Mesenchymal stem cell (in vitro differentiated cells and primary cell): ENCODE measurements at regions not wholly inside any gene's neighbourhood (a gene's known extent, or its start where the extent isn't known, plus 50 kb on each side); places are given as distances from the start of the nearest gene placed in this dataset.

Experiments used
- DNase-seq: peaks from one replicate; pipeline ENCODE4 v3.0.0-alpha.2; 2013
- H2AFZ ChIP-seq: one replicate; pipeline ENCODE4 v1.6.1; 2013; ENCODE audit warnings: low read depth, mild to moderate bottlenecking, control low read depth, inconsistent platforms, low read length, moderate library complexity
- H2AK5ac ChIP-seq: 2 replicates; pipeline ENCODE4 v1.6.1; 2013; ENCODE audit warnings: low read length, moderate library complexity, mild to moderate bottlenecking, inconsistent platforms; ENCODE audit not compliant: severe bottlenecking
- H2BK120ac ChIP-seq: one replicate; pipeline ENCODE4 v1.6.1; 2013; ENCODE audit warnings: low read depth, mild to moderate bottlenecking, inconsistent platforms, low read length, moderate library complexity
- H2BK12ac ChIP-seq, 2 experiments: one replicate each; pipeline ENCODE4 v1.6.1; 2013; ENCODE audit warnings: inconsistent platforms in 2 of 2, low read length in 2 of 2, mild to moderate bottlenecking in 2 of 2, moderate library complexity in 2 of 2, control low read depth in 1 of 2
- H2BK15ac ChIP-seq: one replicate; pipeline ENCODE4 v1.6.1; 2013; ENCODE audit warnings: mild to moderate bottlenecking, low read depth, inconsistent platforms; ENCODE audit not compliant: poor library complexity, severe bottlenecking
- H2BK5ac ChIP-seq: 2 replicates; pipeline ENCODE4 v1.6.1; 2013; ENCODE audit warnings: low read depth, mild to moderate bottlenecking, low read length, control low read depth, inconsistent platforms; ENCODE audit not compliant: poor library complexity, severe bottlenecking
- H3K14ac ChIP-seq, 2 experiments: one replicate each; pipeline ENCODE4 v1.6.1; 2013; ENCODE audit warnings: inconsistent platforms in 2 of 2, low read length in 2 of 2, control low read depth in 1 of 2, mild to moderate bottlenecking in 1 of 2, moderate library complexity in 1 of 2
- H3K18ac ChIP-seq, 2 experiments: one replicate each; pipeline ENCODE4 v1.6.1; 2013; ENCODE audit warnings: inconsistent platforms in 2 of 2, low read length in 2 of 2, control low read depth in 1 of 2, low read depth in 1 of 2, mild to moderate bottlenecking in 1 of 2
- H3K23ac ChIP-seq, 2 experiments: one replicate each; pipeline ENCODE4 v1.6.1; 2013; ENCODE audit warnings: inconsistent platforms in 2 of 2, low read length in 2 of 2, mild to moderate bottlenecking in 2 of 2, moderate library complexity in 2 of 2, control low read depth in 1 of 2
- H3K27ac ChIP-seq: 2 replicates; pipeline ENCODE4 v1.5.1; 2013; ENCODE audit warnings: mild to moderate bottlenecking, moderate library complexity, low read length, control low read depth, inconsistent platforms; ENCODE audit not compliant: poor library complexity, severe bottlenecking
- H3K27me3 ChIP-seq, 2 experiments: 2 replicates each; pipeline versions ENCODE4 v1.6.1 to v1.7.0; 2013; ENCODE audit warnings: low read length in 2 of 2, mild to moderate bottlenecking in 2 of 2, moderate library complexity in 2 of 2, control low read depth in 1 of 2, inconsistent platforms in 1 of 2; ENCODE audit not compliant: control insufficient read depth in 1 of 2, insufficient read depth in 1 of 2
- H3K36me3 ChIP-seq, 2 experiments: 2 replicates each; pipeline versions ENCODE4 v1.6.1 to v1.7.0; 2013; ENCODE audit warnings: low read length in 2 of 2, control low read depth in 1 of 2, inconsistent platforms in 1 of 2, low read depth in 1 of 2, mild to moderate bottlenecking in 1 of 2; ENCODE audit not compliant: insufficient read depth in 2 of 2, control insufficient read depth in 1 of 2
- H3K4ac ChIP-seq, 2 experiments: one replicate each; pipeline ENCODE4 v1.6.1; 2013; ENCODE audit warnings: inconsistent platforms in 2 of 2, low read length in 2 of 2, mild to moderate bottlenecking in 2 of 2, moderate library complexity in 2 of 2, control low read depth in 1 of 2, low read depth in 1 of 2
- H3K4me1 ChIP-seq: 2 replicates; pipeline ENCODE4 v1.6.1; 2013; ENCODE audit warnings: low read depth, low read length, control low read depth; ENCODE audit not compliant: control insufficient read depth, insufficient read depth
- H3K4me2 ChIP-seq: 2 replicates; pipeline ENCODE4 v1.6.1; 2013; ENCODE audit warnings: low read length, mild to moderate bottlenecking, inconsistent platforms; ENCODE audit not compliant: poor library complexity, severe bottlenecking
- H3K4me3 ChIP-seq, 2 experiments: 2 replicates each; pipeline versions ENCODE4 v1.5.1 to v1.7.0; 2013; ENCODE audit warnings: low read length in 2 of 2, mild to moderate bottlenecking in 2 of 2, control low read depth in 1 of 2, low read depth in 1 of 2; ENCODE audit not compliant: insufficient read depth in 1 of 2
- H3K79me1 ChIP-seq: replicated peaks from 2 replicates; pipeline ENCODE4 v1.6.1; 2013; ENCODE audit warnings: mild to moderate bottlenecking, control low read depth, low read length, inconsistent platforms; ENCODE audit not compliant: poor library complexity, severe bottlenecking
- H3K9ac ChIP-seq: 2 replicates; pipeline ENCODE4 v1.7.0; 2013; ENCODE audit warnings: mild to moderate bottlenecking, low read length, moderate library complexity
- H3K9me3 ChIP-seq: 2 replicates; pipeline ENCODE4 v1.7.0; 2013; ENCODE audit warnings: mild to moderate bottlenecking, low read length; ENCODE audit not compliant: control insufficient read depth
- H4K8ac ChIP-seq: one replicate; pipeline ENCODE4 v1.6.1; 2013; ENCODE audit warnings: inconsistent platforms, mild to moderate bottlenecking, low read length, moderate library complexity
- H4K91ac ChIP-seq: one replicate; pipeline ENCODE4 v1.6.1; 2013; ENCODE audit warnings: mild to moderate bottlenecking, low read length, inconsistent platforms
- WGBS: methylation state at CpG from one replicate; pipeline ENCODE4 v1.1.7; 2013; ENCODE audit warnings: mixed read lengths; 5-methylcytosine and 5-hydroxymethylcytosine counted together

GRCh38 chr4:152189451-152190179 is 346.3 kb downstream of the FBXW7 start:
- no peak overlapping the region for H3K4me3 ChIP-seq
- no peak overlapping the region for H3K4ac ChIP-seq
- no peak overlapping the region for H3K27ac ChIP-seq
- no peaks in the 10 kb centered on the region for H3K36me3 ChIP-seq
- no peak overlapping the region for H2BK15ac ChIP-seq
- H4K91ac ChIP-seq: no peak overlapping the region
- no peak for DNase-seq
- no peak overlapping the region for H3K23ac ChIP-seq
- no peaks in the 10 kb centered on the region for H3K9me3 ChIP-seq
- H2AFZ ChIP-seq: no peak overlapping the region
- H2AK5ac ChIP-seq: no peak overlapping the region
- no peak overlapping the region for H2BK5ac ChIP-seq
- H3K9ac ChIP-seq: no peak overlapping the region
- no peaks in the 10 kb centered on the region for H3K4me1 ChIP-seq
- H3K27me3 ChIP-seq: no peaks in the 10 kb centered on the region
- WGBS: 55% methylated on average over 3 of the region's 4 CpGs
- no peak overlapping the region for H2BK12ac ChIP-seq
- no peak overlapping the region for H3K18ac ChIP-seq
- H3K79me1 ChIP-seq: no peaks in the 10 kb centered on the region
- H2BK120ac ChIP-seq: no peak overlapping the region
- no peak overlapping the region for H4K8ac ChIP-seq
- peak overlapping the region in 1 of 2 experiments; percentile 26 for H3K14ac ChIP-seq
- H3K4me2 ChIP-seq: no peak overlapping the region

DNA sequence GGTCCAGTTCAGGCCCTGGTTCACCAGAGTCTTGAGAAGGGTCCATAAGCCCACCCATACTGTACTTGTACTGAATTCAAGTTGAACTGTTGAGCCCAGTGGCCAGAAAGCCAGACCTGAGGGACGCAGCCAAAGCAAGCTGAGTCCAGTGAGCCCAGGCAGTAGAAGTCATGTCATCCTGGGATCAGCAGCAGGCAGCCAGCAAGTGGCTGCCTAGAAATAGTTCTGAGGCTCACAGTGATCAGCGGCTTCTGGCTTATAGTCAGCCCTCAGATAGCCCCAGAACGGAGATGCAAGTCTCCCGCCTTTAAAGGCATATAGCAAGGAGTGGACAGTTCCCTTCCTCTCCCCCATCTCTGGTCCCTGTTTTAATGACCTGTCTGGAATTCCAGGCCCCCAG is 347.1 kb downstream of the FBXW7 start:
- no peak overlapping the region for H2AK5ac ChIP-seq
- H4K8ac ChIP-seq: no peak overlapping the region
- DNase-seq: no peak
- no peak overlapping the region for H2BK120ac ChIP-seq
- no peak overlapping the region for H3K4me3 ChIP-seq
- no peak overlapping the region for H2BK15ac ChIP-seq
- H3K18ac ChIP-seq: no peak overlapping the region
- H3K36me3 ChIP-seq: no peaks in the 10 kb centered on the region
- no peak overlapping the region for H3K23ac ChIP-seq
- H2BK5ac ChIP-seq: no peak overlapping the region
- no peak overlapping the region for H2AFZ ChIP-seq
- H3K27me3 ChIP-seq: peaks cover 3 to 4% of the 10 kb centered on the region in 2 experiments
- peaks cover 4% of the 10 kb centered on the region for H3K9me3 ChIP-seq
- H2BK12ac ChIP-seq: no peak overlapping the region
- H3K79me1 ChIP-seq: no peaks in the 10 kb centered on the region
- no peak overlapping the region for H3K27ac ChIP-seq
- WGBS: 59% methylated on average over 4 of the region's 4 CpGs
- H3K4me1 ChIP-seq: no peaks in the 10 kb centered on the region
- H3K9ac ChIP-seq: no peak overlapping the region
- no peak overlapping the region for H3K4ac ChIP-seq
- H3K14ac ChIP-seq: no peak overlapping the region
- H4K91ac ChIP-seq: no peak overlapping the region
- no peak overlapping the region for H3K4me2 ChIP-seq

DNA sequence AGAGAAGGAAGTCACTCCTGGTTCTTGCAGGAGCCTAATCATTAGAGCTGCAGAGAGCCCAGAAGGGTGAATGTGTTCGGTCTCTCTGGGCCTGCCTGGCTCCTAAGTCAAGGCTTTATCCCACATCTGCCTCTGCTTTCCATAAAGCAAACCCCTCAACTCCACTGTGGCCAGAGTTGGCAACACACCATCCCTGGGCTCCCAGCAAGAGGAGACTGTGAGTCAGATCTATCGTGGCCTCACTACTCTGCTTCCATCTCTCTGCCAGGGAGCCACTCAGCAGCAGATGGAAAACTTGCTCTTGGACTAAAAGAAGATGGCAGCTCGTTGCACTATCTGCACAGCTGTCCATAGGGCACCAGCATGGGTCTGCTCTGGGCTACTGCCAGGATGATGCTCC is 348.2 kb downstream of the FBXW7 start:
- Histone ChIP-seq H2AK5ac (no peak overlapping the region), H3K9me3 (peaks cover 8% of the 10 kb centered on the region), H3K23ac (no peak overlapping the region), H3K4me3 (no peak overlapping the region), H3K27me3 (peaks cover 3 to 4% of the 10 kb centered on the region in 2 experiments), H3K9ac (no peak overlapping the region), H3K4me1 (no peaks in the 10 kb centered on the region), H4K91ac (no peak overlapping the region), H3K4ac (no peak overlapping the region), H3K36me3 (no peaks in the 10 kb centered on the region), H2BK15ac (no peak overlapping the region), H3K27ac (no peak overlapping the region), H2BK12ac (no peak overlapping the region), H4K8ac (no peak overlapping the region), H2AFZ (no peak overlapping the region), H3K4me2 (no peak overlapping the region), H2BK5ac (no peak overlapping the region), H3K79me1 (no peaks in the 10 kb centered on the region), H3K14ac (no peak overlapping the region), H2BK120ac (no peak overlapping the region), H3K18ac (no peak overlapping the region)
- no peak for DNase-seq
- WGBS: 71% methylated on average over 3 of the region's 3 CpGs

- no peak overlapping the region for H2BK5ac ChIP-seq
- H3K4me3 ChIP-seq: no peak overlapping the region
- WGBS: 69% methylated on average over 8 of the region's 8 CpGs
Observed at GRCh38 chr4:152185786-152186550, 349.9 kb downstream of the FBXW7 start.

More at GRCh38 chr4:152185786-152186550, 349.9 kb downstream of the FBXW7 start:
- Histone ChIP-seq H4K8ac (no peak overlapping the region), H3K27me3 (peaks cover 3 to 4% of the 10 kb centered on the region in 2 experiments), H3K4ac (no peak overlapping the region), H3K79me1 (no peaks in the 10 kb centered on the region), H2AK5ac (no peak overlapping the region), H3K9me3 (peaks cover 8% of the 10 kb centered on the region), H3K4me1 (no peaks in the 10 kb centered on the region), H2BK15ac (no peak overlapping the region), H3K18ac (no peak overlapping the region), H3K23ac (no peak overlapping the region), H2BK120ac (no peak overlapping the region), H3K27ac (no peak overlapping the region), H2AFZ (no peak overlapping the region), H4K91ac (no peak overlapping the region), H3K4me2 (no peak overlapping the region), H3K14ac (no peak overlapping the region), H3K36me3 (no peaks in the 10 kb centered on the region), H3K9ac (no peak overlapping the region), H2BK12ac (no peak overlapping the region)
- no peak for DNase-seq
